HepG2 (cell line): ENCODE measurements at regions not wholly inside any gene's neighbourhood (a gene's known extent, or its start where the extent isn't known, plus 50 kb on each side); places are given as distances from the start of the nearest gene placed in this dataset.

Experiments
- MEF2D ChIP-seq: sonication (generic); formaldehyde crosslinking; IDR thresholded peaks from 2 replicates; pipeline ENCODE4 v1.5.1; 2020; ENCODE audit warnings: mild to moderate bottlenecking, missing genetic modification reagents
- NCOA2 ChIP-seq: sonication (generic); formaldehyde crosslinking; IDR thresholded peaks from 2 replicates; pipeline ENCODE4 v1.8.0; 2022; ENCODE audit warnings: inconsistent platforms
- PHF8 ChIP-seq: sonication (generic); formaldehyde crosslinking; IDR thresholded peaks from 2 replicates; pipeline ENCODE4 v1.5.0; 2020; ENCODE audit warnings: missing genetic modification reagents
- RARG ChIP-seq: sonication (generic); formaldehyde crosslinking; IDR thresholded peaks from 2 replicates; pipeline ENCODE4 v1.4.0; 2020; ENCODE audit warnings: low read depth, mild to moderate bottlenecking, missing genetic modification reagents
- SMAD3 ChIP-seq: sonication (generic); formaldehyde crosslinking; IDR thresholded peaks from 2 replicates; pipeline ENCODE4 v1.4.0; 2020; ENCODE audit warnings: missing genetic modification reagents
- ZBTB20 ChIP-seq: sonication (generic); formaldehyde crosslinking; IDR thresholded peaks from 2 replicates; pipeline ENCODE4 v1.8.1; 2023; ENCODE audit warnings: missing genetic modification reagents, low read depth, mild to moderate bottlenecking, borderline replicate concordance
- ZIK1 ChIP-seq: sonication (generic); formaldehyde crosslinking; IDR thresholded peaks from 2 replicates; pipeline ENCODE4 v1.5.0; 2020; ENCODE audit warnings: mild to moderate bottlenecking, low read depth, missing genetic modification reagents, borderline replicate concordance
- ZMAT3 ChIP-seq: sonication (generic); formaldehyde crosslinking; conservative IDR thresholded peaks from 2 replicates; pipeline ENCODE4 v1.7.0; 2021; ENCODE audit warnings: missing genetic modification reagents
- ZNF121 ChIP-seq: sonication (generic); formaldehyde crosslinking; IDR thresholded peaks from 2 replicates; pipeline ENCODE4 v1.5.0; 2020; ENCODE audit warnings: mild to moderate bottlenecking, missing genetic modification reagents
- ZNF33B ChIP-seq: sonication (generic); formaldehyde crosslinking; IDR thresholded peaks from 2 replicates; pipeline ENCODE4 v1.5.1; 2020; ENCODE audit warnings: mild to moderate bottlenecking, missing genetic modification reagents
- ZNF644 ChIP-seq: IDR thresholded peaks from 2 replicates; pipeline ENCODE4 v1.6.1; 2016; ENCODE audit warnings: low read depth
- ZNF674 ChIP-seq: sonication (generic); formaldehyde crosslinking; IDR thresholded peaks from 2 replicates; pipeline ENCODE4 v1.5.0; 2020; ENCODE audit warnings: low read depth, mild to moderate bottlenecking, missing genetic modification reagents
- ZNF713 ChIP-seq: sonication (generic); formaldehyde crosslinking; IDR thresholded peaks from 2 replicates; pipeline ENCODE4 v1.4.0; 2020; ENCODE audit warnings: mild to moderate bottlenecking, missing genetic modification reagents
- ZNF749 ChIP-seq: sonication (generic); formaldehyde crosslinking; IDR thresholded peaks from 2 replicates; pipeline ENCODE4 v1.8.0; 2022; ENCODE audit warnings: mild to moderate bottlenecking, missing genetic modification reagents, moderate library complexity, borderline replicate concordance
- TF ChIP-seq, protein P1 (sequence below): sonication (generic); formaldehyde crosslinking; IDR thresholded peaks from 2 replicates; pipeline ENCODE4 v1.5.1; 2020; ENCODE audit warnings: mild to moderate bottlenecking, moderate library complexity, missing genetic modification reagents
- TF ChIP-seq, protein P2 (sequence below): IDR thresholded peaks from 2 replicates; pipeline ENCODE4 v1.6.1; 2016; ENCODE audit warnings: low read depth, control low read depth
- TF ChIP-seq, protein P3 (sequence below): sonication (generic); formaldehyde crosslinking; IDR thresholded peaks from 2 replicates; pipeline ENCODE4 v1.8.0; 2022; ENCODE audit warnings: mild to moderate bottlenecking, missing genetic modification reagents, moderate library complexity
- TF ChIP-seq, protein P4 (sequence below): sonication (generic); formaldehyde crosslinking; IDR thresholded peaks from 2 replicates; pipeline ENCODE4 v1.4.0; 2020; ENCODE audit warnings: missing genetic modification reagents, borderline replicate concordance
- TF ChIP-seq, protein P5 (sequence below): sonication (generic); formaldehyde crosslinking; IDR thresholded peaks from 2 replicates; pipeline ENCODE4 v1.5.1; 2020; ENCODE audit warnings: missing genetic modification reagents, mild to moderate bottlenecking, borderline replicate concordance
- TF ChIP-seq, protein P6 (sequence below): sonication (generic); formaldehyde crosslinking; IDR thresholded peaks from 2 replicates; pipeline ENCODE4 v1.4.0; 2020; ENCODE audit warnings: mild to moderate bottlenecking, missing genetic modification reagents, borderline replicate concordance

DNA sequence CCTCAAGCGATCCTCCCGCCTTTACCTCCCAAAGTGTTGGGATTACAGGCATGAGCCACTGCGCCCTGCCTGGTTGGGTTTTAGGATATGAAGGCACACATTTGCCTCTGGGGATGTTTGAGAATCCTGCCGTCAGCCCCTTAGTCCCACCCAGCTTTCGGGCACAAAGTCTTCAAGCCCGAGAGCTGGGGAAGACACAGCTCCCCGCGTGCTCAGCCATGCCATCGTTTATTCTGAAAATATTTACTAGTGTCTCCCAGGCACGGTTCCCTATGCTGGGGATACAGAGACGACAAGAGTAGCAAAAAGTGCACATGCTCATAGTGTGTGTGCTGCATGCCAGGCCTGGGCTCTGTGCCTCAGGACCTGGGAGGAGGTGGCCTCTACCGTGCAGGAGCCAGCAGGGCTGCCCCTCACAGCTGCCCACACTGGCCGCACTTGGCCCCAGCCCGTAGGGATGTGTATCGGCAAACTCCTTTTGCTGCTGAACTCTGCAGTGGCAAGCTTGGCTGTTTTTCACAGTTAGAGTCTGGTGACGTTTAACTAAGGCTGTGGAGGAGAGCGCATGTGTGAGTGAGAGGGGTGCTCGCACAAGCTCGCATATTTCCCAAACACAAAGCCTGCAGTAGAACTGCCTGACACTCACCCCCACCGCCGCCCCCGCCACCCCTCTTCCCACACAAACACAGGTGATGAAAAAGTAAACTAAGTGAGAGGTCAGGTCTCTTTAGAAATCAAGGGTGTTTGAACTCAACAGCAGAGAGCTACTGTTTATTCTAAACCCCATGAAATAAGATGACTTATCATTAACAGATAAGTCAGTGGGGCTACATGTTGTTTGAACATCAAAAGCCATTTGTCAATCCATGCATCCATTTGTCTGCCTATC is 266.4 kb downstream of the MRTFB start (continued):
- TF ChIP-seq, protein P1, sequence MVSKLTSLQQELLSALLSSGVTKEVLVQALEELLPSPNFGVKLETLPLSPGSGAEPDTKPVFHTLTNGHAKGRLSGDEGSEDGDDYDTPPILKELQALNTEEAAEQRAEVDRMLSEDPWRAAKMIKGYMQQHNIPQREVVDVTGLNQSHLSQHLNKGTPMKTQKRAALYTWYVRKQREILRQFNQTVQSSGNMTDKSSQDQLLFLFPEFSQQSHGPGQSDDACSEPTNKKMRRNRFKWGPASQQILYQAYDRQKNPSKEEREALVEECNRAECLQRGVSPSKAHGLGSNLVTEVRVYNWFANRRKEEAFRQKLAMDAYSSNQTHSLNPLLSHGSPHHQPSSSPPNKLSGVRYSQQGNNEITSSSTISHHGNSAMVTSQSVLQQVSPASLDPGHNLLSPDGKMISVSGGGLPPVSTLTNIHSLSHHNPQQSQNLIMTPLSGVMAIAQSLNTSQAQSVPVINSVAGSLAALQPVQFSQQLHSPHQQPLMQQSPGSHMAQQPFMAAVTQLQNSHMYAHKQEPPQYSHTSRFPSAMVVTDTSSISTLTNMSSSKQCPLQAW = peak; percentile 89
- TF ChIP-seq, protein P2, sequence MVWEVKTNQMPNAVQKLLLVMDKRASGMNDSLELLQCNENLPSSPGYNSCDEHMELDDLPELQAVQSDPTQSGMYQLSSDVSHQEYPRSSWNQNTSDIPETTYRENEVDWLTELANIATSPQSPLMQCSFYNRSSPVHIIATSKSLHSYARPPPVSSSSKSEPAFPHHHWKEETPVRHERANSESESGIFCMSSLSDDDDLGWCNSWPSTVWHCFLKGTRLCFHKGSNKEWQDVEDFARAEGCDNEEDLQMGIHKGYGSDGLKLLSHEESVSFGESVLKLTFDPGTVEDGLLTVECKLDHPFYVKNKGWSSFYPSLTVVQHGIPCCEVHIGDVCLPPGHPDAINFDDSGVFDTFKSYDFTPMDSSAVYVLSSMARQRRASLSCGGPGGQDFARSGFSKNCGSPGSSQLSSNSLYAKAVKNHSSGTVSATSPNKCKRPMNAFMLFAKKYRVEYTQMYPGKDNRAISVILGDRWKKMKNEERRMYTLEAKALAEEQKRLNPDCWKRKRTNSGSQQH (CRISPR knock-in tag) = 0 out of 2 replicates have a peak, but pooled peaks have one; percentile 17
- TF ChIP-seq, protein P3, sequence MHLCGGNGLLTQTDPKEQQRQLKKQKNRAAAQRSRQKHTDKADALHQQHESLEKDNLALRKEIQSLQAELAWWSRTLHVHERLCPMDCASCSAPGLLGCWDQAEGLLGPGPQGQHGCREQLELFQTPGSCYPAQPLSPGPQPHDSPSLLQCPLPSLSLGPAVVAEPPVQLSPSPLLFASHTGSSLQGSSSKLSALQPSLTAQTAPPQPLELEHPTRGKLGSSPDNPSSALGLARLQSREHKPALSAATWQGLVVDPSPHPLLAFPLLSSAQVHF (CRISPR knock-in tag) = no peak
- TF ChIP-seq, protein P4, sequence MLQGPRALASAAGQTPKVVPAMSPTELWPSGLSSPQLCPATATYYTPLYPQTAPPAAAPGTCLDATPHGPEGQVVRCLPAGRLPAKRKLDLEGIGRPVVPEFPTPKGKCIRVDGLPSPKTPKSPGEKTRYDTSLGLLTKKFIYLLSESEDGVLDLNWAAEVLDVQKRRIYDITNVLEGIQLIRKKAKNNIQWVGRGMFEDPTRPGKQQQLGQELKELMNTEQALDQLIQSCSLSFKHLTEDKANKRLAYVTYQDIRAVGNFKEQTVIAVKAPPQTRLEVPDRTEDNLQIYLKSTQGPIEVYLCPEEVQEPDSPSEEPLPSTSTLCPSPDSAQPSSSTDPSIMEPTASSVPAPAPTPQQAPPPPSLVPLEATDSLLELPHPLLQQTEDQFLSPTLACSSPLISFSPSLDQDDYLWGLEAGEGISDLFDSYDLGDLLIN = peak; percentile 85; the same call in 1 of the 2 replicates
- no peak for TF ChIP-seq ZNF121 (CRISPR knock-in tag)
- TF ChIP-seq ZIK1 = peak; percentile 75
- TF ChIP-seq ZNF713 (CRISPR knock-in tag) = no peak
- TF ChIP-seq ZNF749 = peak; percentile 57; the same call in 1 of the 2 replicates
- no peak for TF ChIP-seq ZNF33B (CRISPR knock-in tag)
- TF ChIP-seq SMAD3 (CRISPR knock-in tag) = peak; percentile 59; the same call in 1 of the 2 replicates
- TF ChIP-seq NCOA2 = peak; percentile 52
- TF ChIP-seq ZNF644 (CRISPR knock-in tag) = peak; percentile 47; the same call in 1 of the 2 replicates
- TF ChIP-seq, protein P5, sequence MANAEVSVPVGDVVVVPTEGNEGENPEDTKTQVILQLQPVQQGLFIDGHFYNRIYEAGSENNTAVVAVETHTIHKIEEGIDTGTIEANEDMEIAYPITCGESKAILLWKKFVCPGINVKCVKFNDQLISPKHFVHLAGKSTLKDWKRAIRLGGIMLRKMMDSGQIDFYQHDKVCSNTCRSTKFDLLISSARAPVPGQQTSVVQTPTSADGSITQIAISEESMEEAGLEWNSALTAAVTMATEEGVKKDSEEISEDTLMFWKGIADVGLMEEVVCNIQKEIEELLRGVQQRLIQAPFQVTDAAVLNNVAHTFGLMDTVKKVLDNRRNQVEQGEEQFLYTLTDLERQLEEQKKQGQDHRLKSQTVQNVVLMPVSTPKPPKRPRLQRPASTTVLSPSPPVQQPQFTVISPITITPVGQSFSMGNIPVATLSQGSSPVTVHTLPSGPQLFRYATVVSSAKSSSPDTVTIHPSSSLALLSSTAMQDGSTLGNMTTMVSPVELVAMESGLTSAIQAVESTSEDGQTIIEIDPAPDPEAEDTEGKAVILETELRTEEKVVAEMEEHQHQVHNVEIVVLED = no peak
- peak; percentile 88; the same call in 1 of the 2 replicates for TF ChIP-seq ZMAT3 (CRISPR knock-in tag)
- peak; percentile 89 for TF ChIP-seq MEF2D (CRISPR knock-in tag)
- peak; percentile 81; the same call in 1 of the 2 replicates for TF ChIP-seq ZBTB20 (CRISPR knock-in tag)
- TF ChIP-seq, protein P6, sequence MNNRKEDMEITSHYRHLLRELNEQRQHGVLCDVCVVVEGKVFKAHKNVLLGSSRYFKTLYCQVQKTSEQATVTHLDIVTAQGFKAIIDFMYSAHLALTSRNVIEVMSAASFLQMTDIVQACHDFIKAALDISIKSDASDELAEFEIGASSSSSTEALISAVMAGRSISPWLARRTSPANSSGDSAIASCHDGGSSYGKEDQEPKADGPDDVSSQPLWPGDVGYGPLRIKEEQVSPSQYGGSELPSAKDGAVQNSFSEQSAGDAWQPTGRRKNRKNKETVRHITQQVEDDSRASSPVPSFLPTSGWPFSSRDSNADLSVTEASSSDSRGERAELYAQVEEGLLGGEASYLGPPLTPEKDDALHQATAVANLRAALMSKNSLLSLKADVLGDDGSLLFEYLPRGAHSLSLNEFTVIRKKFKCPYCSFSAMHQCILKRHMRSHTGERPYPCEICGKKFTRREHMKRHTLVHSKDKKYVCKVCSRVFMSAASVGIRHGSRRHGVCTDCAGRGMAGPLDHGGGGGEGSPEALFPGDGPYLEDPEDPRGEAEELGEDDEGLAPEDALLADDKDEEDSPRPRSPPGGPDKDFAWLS (CRISPR knock-in tag) = no peak
- no peak for TF ChIP-seq RARG (CRISPR knock-in tag)
- TF ChIP-seq PHF8 (CRISPR knock-in tag) = 0 out of 2 replicates have a peak, but pooled peaks have one; percentile 38
- TF ChIP-seq ZNF674 (CRISPR knock-in tag) = no peak
